SK-N-SH treated with all-trans-retinoic acid at 6 μM for 48 hours (cell line): ENCODE measurements at regions not wholly inside any gene's neighbourhood (a gene's known extent, or its start where the extent isn't known, plus 50 kb on each side); places are given as distances from the start of the nearest gene placed in this dataset.
A peak's percentile ranks its signal among the peaks of the same experiment; 100 is the strongest.

ENCODE experiments used
- ATAC-seq: fragments of 200-7000 bp; cut with Tn5 transposase; 3 replicates; pipeline ENCODE4 v1.9.1; 2020; ENCODE audit warnings: mild to moderate bottlenecking, moderate library complexity
- ARNTL ChIP-seq: fragments of 450-650 bp; formaldehyde crosslinking; IDR thresholded peaks from 2 replicates; pipeline ENCODE4 v1.5.0; 2020; ENCODE audit warnings: low read depth, mild to moderate bottlenecking, moderate library complexity, borderline replicate concordance
- BACH2 ChIP-seq: fragments of 250-450 bp; sonication (Bioruptor Pico); IDR thresholded peaks from 2 replicates; pipeline ENCODE4 v1.9.0; 2021; ENCODE audit warnings: mild to moderate bottlenecking, borderline replicate concordance
- CREB5 ChIP-seq: fragments of 250-450 bp; sonication (Bioruptor Pico); IDR thresholded peaks from 2 replicates; pipeline ENCODE4 v1.5.1; 2020; ENCODE audit warnings: low read depth, mild to moderate bottlenecking, moderate library complexity
- CSDC2 ChIP-seq: fragments of 250-450 bp; sonication (Bioruptor Pico); IDR thresholded peaks from 2 replicates; pipeline ENCODE4 v1.5.0; 2020; ENCODE audit warnings: mild to moderate bottlenecking, moderate library complexity
- ESRRG ChIP-seq: fragments of 250-450 bp; sonication (Bioruptor Pico); IDR thresholded peaks from 2 replicates; pipeline ENCODE4 v1.6.1; 2021; ENCODE audit warnings: mild to moderate bottlenecking
- GLIS3 ChIP-seq: fragments of 250-450 bp; sonication (Bioruptor Pico); IDR thresholded peaks from 2 replicates; pipeline ENCODE4 v1.5.0; 2020; ENCODE audit warnings: mild to moderate bottlenecking, moderate library complexity
- ISL1 ChIP-seq: fragments of 250-450 bp; sonication (Bioruptor Pico); IDR thresholded peaks from 2 replicates; pipeline ENCODE4 v2.1.2; 2022; ENCODE audit warnings: mild to moderate bottlenecking, moderate library complexity
- OSR1 ChIP-seq: fragments of 250-450 bp; sonication (Bioruptor Pico); IDR thresholded peaks from 2 replicates; pipeline ENCODE4 v1.8.0; 2022; ENCODE audit warnings: moderate library complexity, mild to moderate bottlenecking, inconsistent platforms
- PPARA ChIP-seq: fragments of 250-450 bp; sonication (Bioruptor Pico); IDR thresholded peaks from 2 replicates; pipeline ENCODE4 v1.5.0; 2020; ENCODE audit warnings: mild to moderate bottlenecking, borderline replicate concordance
- RARB ChIP-seq: fragments of 250-450 bp; sonication (Bioruptor Pico); IDR thresholded peaks from 2 replicates; pipeline ENCODE4 v1.8.0; 2021; ENCODE audit warnings: mild to moderate bottlenecking, moderate library complexity
- SNAI2 ChIP-seq: fragments of 250-450 bp; sonication (Bioruptor Pico); IDR thresholded peaks from 2 replicates; pipeline ENCODE4 v1.5.0; 2020; ENCODE audit warnings: mild to moderate bottlenecking, moderate library complexity
- TCF4 ChIP-seq: fragments of 250-450 bp; sonication (Bioruptor Pico); IDR thresholded peaks from 2 replicates; pipeline ENCODE4 v1.8.0; 2021; ENCODE audit warnings: mild to moderate bottlenecking, moderate library complexity, borderline replicate concordance
- TOX ChIP-seq: fragments of 250-450 bp; sonication (Bioruptor Pico); IDR thresholded peaks from 2 replicates; pipeline ENCODE4 v1.8.0; 2021; ENCODE audit warnings: mild to moderate bottlenecking, moderate library complexity, borderline replicate concordance
- TSHZ2 ChIP-seq: fragments of 250-450 bp; sonication (Bioruptor Pico); IDR thresholded peaks from 2 replicates; pipeline ENCODE4 v1.5.0; 2020; ENCODE audit warnings: mild to moderate bottlenecking, moderate library complexity
- ZC3H10 ChIP-seq: fragments of 250-450 bp; sonication (Bioruptor Pico); IDR thresholded peaks from 2 replicates; pipeline ENCODE4 v1.5.1; 2021; ENCODE audit warnings: mild to moderate bottlenecking, moderate library complexity
- ZFP3 ChIP-seq: fragments of 250-450 bp; sonication (Bioruptor Pico); IDR thresholded peaks from 2 replicates; pipeline ENCODE4 v1.5.0; 2020; ENCODE audit warnings: mild to moderate bottlenecking, moderate library complexity
- ZFP30 ChIP-seq: fragments of 450-650 bp; formaldehyde crosslinking; IDR thresholded peaks from 2 replicates; pipeline ENCODE4 v1.5.0; 2022; ENCODE audit warnings: mild to moderate bottlenecking, moderate library complexity
- ZNF565 ChIP-seq: fragments of 450-650 bp; formaldehyde crosslinking; conservative IDR thresholded peaks from 2 replicates; pipeline ENCODE4 v1.5.0; 2020; ENCODE audit warnings: low read depth, mild to moderate bottlenecking, moderate library complexity
- ZNF70 ChIP-seq: fragments of 450-650 bp; formaldehyde crosslinking; IDR thresholded peaks from 2 replicates; pipeline ENCODE4 v1.5.0; 2020; ENCODE audit warnings: mild to moderate bottlenecking, moderate library complexity
- ZNF8 ChIP-seq: fragments of 450-650 bp; formaldehyde crosslinking; IDR thresholded peaks from 2 replicates; pipeline ENCODE4 v1.5.0; 2020; ENCODE audit warnings: mild to moderate bottlenecking, moderate library complexity
- TF ChIP-seq, protein P1 (sequence below): fragments of 250-450 bp; sonication (Bioruptor Pico); IDR thresholded peaks from 2 replicates; pipeline ENCODE4 v1.8.0; 2020; ENCODE audit warnings: mild to moderate bottlenecking, moderate library complexity, borderline replicate concordance
- TF ChIP-seq, protein P2 (sequence below): fragments of 250-450 bp; sonication (Bioruptor Pico); IDR thresholded peaks from 2 replicates; pipeline ENCODE4 v1.8.0; 2021; ENCODE audit warnings: low read depth, mild to moderate bottlenecking, moderate library complexity, borderline replicate concordance

DNA sequence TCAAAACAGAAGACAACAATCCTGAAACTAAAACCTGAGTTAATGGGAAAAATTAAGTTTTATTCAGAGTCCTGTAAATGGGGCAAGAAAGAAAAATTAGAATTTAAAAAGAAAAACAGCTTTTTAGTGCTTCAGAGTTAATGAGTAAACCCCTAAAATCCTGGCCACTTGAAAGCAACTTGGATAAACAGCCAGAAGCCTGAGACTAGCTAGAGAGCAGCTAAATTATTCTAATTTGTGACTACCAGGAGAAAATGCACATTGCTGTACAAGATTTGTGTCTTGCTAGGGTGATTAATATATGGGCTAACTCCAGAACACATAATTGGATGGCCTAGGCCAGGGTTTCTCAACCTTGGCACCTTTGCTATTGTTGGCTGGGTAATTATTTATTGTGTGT is 62.4 kb upstream of the ARG1 start:
- TF ChIP-seq ARNTL (CRISPR knock-in tag) (no peak), ZNF565 (CRISPR knock-in tag) (no peak), BACH2 (CRISPR knock-in tag) (no peak), GLIS3 (CRISPR knock-in tag) (no peak), RARB (CRISPR knock-in tag) (no peak), TOX (CRISPR knock-in tag) (no peak), CSDC2 (CRISPR knock-in tag) (no peak), SNAI2 (no peak), ZFP3 (CRISPR knock-in tag) (no peak), PPARA (CRISPR knock-in tag) (no peak), ZFP30 (CRISPR knock-in tag) (no peak), ZC3H10 (CRISPR knock-in tag) (no peak), CREB5 (CRISPR knock-in tag) (no peak), ZNF70 (CRISPR knock-in tag) (no peak), ISL1 (CRISPR knock-in tag) (no peak), ZNF8 (no peak), OSR1 (CRISPR knock-in tag) (no peak)
- TF ChIP-seq, protein P1, sequence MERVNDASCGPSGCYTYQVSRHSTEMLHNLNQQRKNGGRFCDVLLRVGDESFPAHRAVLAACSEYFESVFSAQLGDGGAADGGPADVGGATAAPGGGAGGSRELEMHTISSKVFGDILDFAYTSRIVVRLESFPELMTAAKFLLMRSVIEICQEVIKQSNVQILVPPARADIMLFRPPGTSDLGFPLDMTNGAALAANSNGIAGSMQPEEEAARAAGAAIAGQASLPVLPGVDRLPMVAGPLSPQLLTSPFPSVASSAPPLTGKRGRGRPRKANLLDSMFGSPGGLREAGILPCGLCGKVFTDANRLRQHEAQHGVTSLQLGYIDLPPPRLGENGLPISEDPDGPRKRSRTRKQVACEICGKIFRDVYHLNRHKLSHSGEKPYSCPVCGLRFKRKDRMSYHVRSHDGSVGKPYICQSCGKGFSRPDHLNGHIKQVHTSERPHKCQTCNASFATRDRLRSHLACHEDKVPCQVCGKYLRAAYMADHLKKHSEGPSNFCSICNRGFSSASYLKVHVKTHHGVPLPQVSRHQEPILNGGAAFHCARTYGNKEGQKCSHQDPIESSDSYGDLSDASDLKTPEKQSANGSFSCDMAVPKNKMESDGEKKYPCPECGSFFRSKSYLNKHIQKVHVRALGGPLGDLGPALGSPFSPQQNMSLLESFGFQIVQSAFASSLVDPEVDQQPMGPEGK (CRISPR knock-in tag): no peak
- ATAC-seq: no peak

DNA sequence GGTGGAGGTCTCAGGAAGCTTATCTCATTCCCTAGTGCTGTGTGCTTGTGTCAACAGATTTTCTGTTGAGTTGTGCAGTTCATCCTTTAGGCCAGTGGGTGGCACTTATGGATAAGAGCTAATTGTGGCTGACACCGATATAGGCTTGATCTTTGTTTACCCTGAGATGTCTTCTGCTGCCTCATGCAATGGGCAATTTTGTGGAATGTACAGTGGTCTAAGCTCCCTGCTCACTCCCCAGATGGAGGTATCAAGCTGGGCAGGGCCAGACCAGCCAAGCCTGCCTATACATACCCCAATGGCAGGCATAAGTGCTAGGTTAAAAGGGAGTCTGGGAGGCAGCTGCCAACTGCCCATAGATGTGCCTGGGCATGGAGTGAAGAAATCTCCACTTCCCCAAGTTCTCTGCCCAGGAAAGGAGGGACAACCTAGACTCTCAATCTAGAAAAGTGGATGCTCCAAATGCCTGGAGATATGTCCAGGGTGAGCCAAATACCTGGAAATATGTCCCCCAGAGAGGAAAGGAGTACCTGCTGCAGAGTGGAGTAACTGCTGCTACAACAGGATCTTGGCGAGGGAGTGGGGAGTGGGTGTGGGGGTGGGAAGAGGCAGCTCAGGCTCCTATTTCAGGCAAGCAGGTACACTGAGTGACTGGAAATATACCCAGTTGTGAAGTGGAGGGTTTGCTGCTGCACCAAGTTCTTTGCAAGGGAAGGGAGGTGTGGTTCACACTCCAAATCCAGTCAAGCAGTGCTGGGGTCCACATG is 53.2 kb upstream of the ARG1 start:
- peak; percentile 96 for ATAC-seq
- TF ChIP-seq PPARA (CRISPR knock-in tag) (no peak), BACH2 (CRISPR knock-in tag) (no peak), SNAI2 (no peak), ZFP3 (CRISPR knock-in tag) (no peak), TSHZ2 (CRISPR knock-in tag) (no peak), TCF4 (CRISPR knock-in tag) (no peak), OSR1 (CRISPR knock-in tag) (no peak), RARB (CRISPR knock-in tag) (no peak), ZNF565 (CRISPR knock-in tag) (no peak), ZNF70 (CRISPR knock-in tag) (no peak), TOX (CRISPR knock-in tag) (no peak), CSDC2 (CRISPR knock-in tag) (no peak), ESRRG (CRISPR knock-in tag) (no peak), ZNF8 (no peak), ISL1 (CRISPR knock-in tag) (no peak), ZC3H10 (CRISPR knock-in tag) (no peak)
- TF ChIP-seq, protein P2, sequence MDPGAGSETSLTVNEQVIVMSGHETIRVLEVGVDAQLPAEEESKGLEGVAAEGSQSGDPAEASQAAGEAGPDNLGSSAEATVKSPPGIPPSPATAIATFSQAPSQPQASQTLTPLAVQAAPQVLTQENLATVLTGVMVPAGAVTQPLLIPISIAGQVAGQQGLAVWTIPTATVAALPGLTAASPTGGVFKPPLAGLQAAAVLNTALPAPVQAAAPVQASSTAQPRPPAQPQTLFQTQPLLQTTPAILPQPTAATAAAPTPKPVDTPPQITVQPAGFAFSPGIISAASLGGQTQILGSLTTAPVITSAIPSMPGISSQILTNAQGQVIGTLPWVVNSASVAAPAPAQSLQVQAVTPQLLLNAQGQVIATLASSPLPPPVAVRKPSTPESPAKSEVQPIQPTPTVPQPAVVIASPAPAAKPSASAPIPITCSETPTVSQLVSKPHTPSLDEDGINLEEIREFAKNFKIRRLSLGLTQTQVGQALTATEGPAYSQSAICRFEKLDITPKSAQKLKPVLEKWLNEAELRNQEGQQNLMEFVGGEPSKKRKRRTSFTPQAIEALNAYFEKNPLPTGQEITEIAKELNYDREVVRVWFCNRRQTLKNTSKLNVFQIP (CRISPR knock-in tag): no peak
- TF ChIP-seq, protein P1 (CRISPR knock-in tag): no peak
